ENCODE measurements at regions not wholly inside any gene's neighbourhood (a gene's known extent, or its start where the extent isn't known, plus 50 kb on each side); places are given as distances from the start of the nearest gene placed in this dataset.

GRCh38 chr12:66025477-66025876, 105.1 kb downstream of the LLPH start:
- FAIRE-seq (no peak), DNase-seq (ENCODE audit: low read depth in 1 of 2, low spot score in 2 of 2) (no peak)
- ChIA-PET POLR2A (ENCODE audit: partially characterized antibody) (no interaction called here), CTCF (ENCODE audit: partially characterized antibody) (no interaction called here)
- Histone ChIP-seq H3K23me2 (ENCODE audit: low read depth, low read length) (no peaks in the 10 kb centered on the region), H4K8ac (ENCODE audit: extremely low read depth, insufficient read depth, low read length) (no peak overlapping the region), H3K79me2 (ENCODE audit: control insufficient read depth in 1 of 2, insufficient read depth in 2 of 2, low read length in 2 of 2) (no peaks in the 10 kb centered on the region), H3K4me1 (replicated peaks in 1 of 4; ENCODE audit: control insufficient read depth in 3 of 4, insufficient read depth in 4 of 4, low read length in 3 of 4) (no peaks in the 10 kb centered on the region), H3K4me2 (ENCODE audit: insufficient read depth in 1 of 2, low read depth in 2 of 2, low read length in 2 of 2) (no peak overlapping the region), H3K27me3 (replicated peaks in 1 of 4; ENCODE audit: control insufficient read depth in 3 of 4, extremely low read depth in 1 of 4, insufficient read depth in 3 of 4, low read length in 3 of 4) (no peaks in the 10 kb centered on the region), H3K9ac (replicated peaks in 1 of 4; ENCODE audit: extremely low read depth in 1 of 4, low read depth in 3 of 4, low read length in 3 of 4) (no peak overlapping the region), H2BK12ac (ENCODE audit: low read depth, low read length) (no peak overlapping the region), H3K4me3 (ENCODE audit: extremely low read depth in 1 of 4, insufficient read depth in 2 of 4, low read depth in 3 of 4, low read length in 4 of 4) (no peak overlapping the region), H4K91ac (replicated peaks; ENCODE audit: insufficient read length, low read length) (no peak overlapping the region), H3K4ac (replicated peaks; ENCODE audit: insufficient read length, low read depth, low read length) (no peak overlapping the region), H4K20me1 (replicated peaks in 1 of 2; ENCODE audit: control insufficient read depth in 1 of 2, insufficient read depth in 2 of 2, low read length in 2 of 2) (no peaks in the 10 kb centered on the region), H3K9me3 (ENCODE audit: insufficient read depth in 2 of 2, low read depth in 1 of 2, low read length in 1 of 2) (no peaks in the 10 kb centered on the region), H2AK5ac (ENCODE audit: low read depth, low read length) (no peak overlapping the region), H2BK120ac (replicated peaks; ENCODE audit: low read depth, low read length) (no peak overlapping the region), H3K56ac (replicated peaks; ENCODE audit: insufficient read length, low read depth, low read length) (no peak overlapping the region), H2BK20ac (ENCODE audit: low read length) (no peak overlapping the region), H3K18ac (ENCODE audit: extremely low read depth, low read length) (no peak overlapping the region), H3K36me3 (ENCODE audit: control insufficient read depth in 2 of 4, insufficient read depth in 4 of 4, low read length in 3 of 4) (no peaks in the 10 kb centered on the region), H3K79me1 (ENCODE audit: low read depth, low read length) (no peaks in the 10 kb centered on the region), H3K23ac (ENCODE audit: insufficient read length) (no peak overlapping the region), H2BK5ac (ENCODE audit: low read depth, low read length) (no peak overlapping the region), H2BK15ac (ENCODE audit: low read length) (0 out of 2 replicates have a peak overlapping the region, but pooled peaks have one; percentile 14), H4K5ac (ENCODE audit: insufficient read length, low read depth, low read length) (no peak overlapping the region), H3K14ac (ENCODE audit: insufficient read length) (no peak overlapping the region), H3K27ac (ENCODE audit: low read depth, low read length) (no peak overlapping the region), H2AFZ (ENCODE audit: low read length) (no peak overlapping the region)
- TF ChIP-seq JUND (IDR thresholded peaks at IDR 0.05; ENCODE audit: low read length) (no peak), E2F6 (IDR thresholded peaks at IDR 0.05) (no peak), EZH2 (IDR thresholded peaks at IDR 0.05; ENCODE audit: low read depth, low read length, severe bottlenecking) (no peak), SP2 (IDR thresholded peaks at IDR 0.05; ENCODE audit: low read length) (no peak), ZNF274 (IDR thresholded peaks at IDR 0.05; ENCODE audit: borderline replicate concordance, extremely low read depth, low read length) (no peak), FOSL1 (IDR thresholded peaks at IDR 0.05; ENCODE audit: insufficient read depth, low read depth, low read length) (no peak), KDM1A (IDR thresholded peaks at IDR 0.05; ENCODE audit: borderline replicate concordance, low read length) (no peak)
- 94% methylated on average over 2 of the region's 2 CpGs; no CpG with 5 or more reads in 1 of the 2 experiments for WGBS, 2 experiments (ENCODE audit: extremely low coverage in 1 of 2, insufficient coverage in 1 of 2, insufficient read length in 1 of 2, insufficient replicate concordance in 2 of 2, low coverage in 1 of 2, low lambda C conversion rate in 2 of 2, missing lambda C conversion rate in 1 of 2)
